GM19023 (cell line): ENCODE measurements at regions not wholly inside any gene's neighbourhood (a gene's known extent, or its start where the extent isn't known, plus 50 kb on each side); places are given as distances from the start of the nearest gene placed in this dataset.
"Not testable (repeated sequence)": the region's sequence is repeated elsewhere in the genome, so short reads cannot be mapped to it uniquely, and the experiment has no call there.

ENCODE experiments used
- ATAC-seq: cut with Tn5 transposase; IDR thresholded peaks from one replicate; pipeline ENCODE4 v1.9.1; 2021; ENCODE audit warnings: mild to moderate bottlenecking, moderate library complexity; ENCODE audit not compliant: unreplicated experiment

DNA sequence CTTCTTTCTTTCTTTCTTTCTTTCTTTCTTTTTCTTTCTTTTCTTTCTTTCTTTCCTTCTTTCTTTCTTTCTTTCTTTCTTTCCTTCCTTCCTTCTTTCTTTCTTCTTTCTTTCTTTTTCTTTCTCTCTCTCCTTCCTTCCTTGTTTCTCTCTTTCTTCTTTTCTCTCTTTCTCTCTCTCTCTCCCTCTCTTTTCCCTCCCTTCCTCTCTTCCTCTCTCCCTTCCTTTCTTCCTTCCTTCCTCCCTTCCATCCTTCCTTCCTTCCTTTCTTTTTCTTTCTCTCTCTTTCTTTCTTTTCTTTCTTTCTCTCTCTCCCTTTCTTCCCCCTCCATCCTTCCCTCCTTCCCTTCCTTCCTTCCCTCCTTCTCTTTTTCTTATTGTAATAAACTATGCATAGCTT lies 105.5 kb downstream of the ZBTB18 start:
- not testable (repeated sequence) for ATAC-seq

DNA sequence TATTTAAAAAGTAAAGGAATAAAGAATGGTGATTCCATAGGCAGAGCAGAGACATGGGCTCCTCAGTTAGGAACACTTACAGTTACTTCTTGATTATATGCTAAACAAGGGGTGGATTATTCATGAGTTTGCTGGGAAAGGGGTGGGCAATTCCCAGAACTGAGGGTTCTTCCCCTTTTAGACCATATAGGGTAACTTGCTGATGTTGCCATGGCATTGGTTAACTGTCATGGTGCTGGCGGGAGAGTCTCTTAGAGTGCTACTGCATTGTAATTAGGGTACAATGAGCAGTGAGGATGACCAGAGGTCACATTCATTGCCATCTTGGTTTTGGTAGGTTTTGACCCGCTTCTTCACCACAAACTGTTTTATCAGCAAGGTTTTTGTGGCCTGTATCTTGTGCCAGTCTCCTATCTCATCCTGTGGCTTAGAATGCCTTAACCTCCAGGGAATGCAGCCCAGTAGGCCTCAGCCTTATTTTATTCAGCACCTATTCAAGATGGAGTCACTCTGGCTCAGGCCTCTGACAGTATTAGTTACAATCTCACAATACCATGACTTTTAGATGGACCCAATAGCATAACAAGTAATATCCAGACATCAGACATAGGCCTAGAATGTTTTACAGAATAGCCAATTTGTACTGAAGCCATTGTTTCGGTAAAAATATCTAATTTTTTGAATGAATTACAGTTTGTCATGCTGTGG lies 106.8 kb downstream of the ZBTB18 start:
- ATAC-seq: no peak

DNA sequence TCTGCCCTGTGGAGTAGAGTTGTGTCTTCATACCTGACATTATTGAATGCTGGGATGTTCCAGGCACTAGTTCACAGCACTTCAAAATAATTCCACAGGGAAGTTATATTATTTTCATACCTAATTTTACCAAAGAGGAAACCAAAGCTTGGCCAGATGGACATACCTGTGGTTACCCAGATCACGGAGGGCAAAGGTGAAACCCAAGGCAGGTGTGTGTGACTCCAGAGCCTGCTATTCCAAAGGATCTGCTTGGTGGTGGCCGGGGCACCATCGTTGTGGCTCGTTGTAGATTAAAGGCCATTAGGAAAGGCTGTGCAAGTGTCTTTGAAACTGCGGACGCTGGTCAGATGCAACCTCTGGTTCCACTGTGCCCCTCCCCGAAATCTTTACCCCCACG lies 108.6 kb downstream of the ZBTB18 start:
- no peak for ATAC-seq

DNA sequence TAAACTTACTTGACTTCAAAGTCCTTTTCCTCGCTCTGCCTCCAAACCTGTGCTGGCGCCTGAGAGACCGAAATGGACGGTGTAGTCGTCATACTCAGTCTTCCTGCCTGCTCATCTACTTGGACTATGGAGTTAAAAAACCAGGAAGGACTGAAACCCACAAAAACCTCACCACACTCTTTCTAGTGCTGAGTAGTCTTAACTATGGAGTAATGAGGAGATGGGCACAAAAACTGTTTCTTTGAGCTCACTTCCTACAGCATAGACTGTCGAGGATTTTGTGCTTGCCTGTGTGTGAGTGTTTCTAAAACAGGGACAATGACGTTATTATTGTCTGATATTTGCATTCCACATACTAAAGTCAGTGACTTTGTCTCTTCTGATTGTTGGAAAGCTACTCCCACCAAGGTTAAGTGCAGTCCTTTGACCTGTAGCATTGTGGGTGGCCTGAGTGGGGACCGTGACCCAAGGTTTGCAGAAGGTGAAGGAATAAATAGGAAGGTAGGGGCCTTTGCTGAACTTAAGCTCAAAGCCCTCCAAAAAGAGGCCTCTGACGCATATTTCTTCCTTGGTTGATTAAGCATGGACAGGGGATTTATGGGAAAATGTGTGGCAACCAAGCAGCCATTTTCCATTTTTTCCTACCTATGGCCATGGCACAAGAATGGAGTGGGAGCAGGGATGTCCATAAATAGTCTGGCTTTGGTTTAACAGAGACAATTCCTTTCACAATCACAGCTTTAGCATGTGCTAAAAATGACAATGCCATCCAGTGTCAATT lies 109.6 kb downstream of the ZBTB18 start:
- no peak for ATAC-seq

DNA sequence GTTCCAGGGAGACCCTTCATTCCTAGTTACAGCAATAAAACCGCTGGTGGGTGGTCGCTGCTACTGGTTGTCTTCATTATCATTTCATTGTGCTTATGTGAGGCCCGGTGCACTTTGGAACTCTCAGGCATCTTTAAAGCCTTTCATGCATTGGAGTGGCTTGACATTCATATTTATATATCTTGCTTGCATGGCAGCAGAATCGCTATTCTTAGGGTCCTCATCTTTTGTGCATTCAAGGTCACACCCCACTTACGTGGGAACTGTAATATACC lies 110.1 kb downstream of the ZBTB18 start:
- ATAC-seq: no peak

DNA sequence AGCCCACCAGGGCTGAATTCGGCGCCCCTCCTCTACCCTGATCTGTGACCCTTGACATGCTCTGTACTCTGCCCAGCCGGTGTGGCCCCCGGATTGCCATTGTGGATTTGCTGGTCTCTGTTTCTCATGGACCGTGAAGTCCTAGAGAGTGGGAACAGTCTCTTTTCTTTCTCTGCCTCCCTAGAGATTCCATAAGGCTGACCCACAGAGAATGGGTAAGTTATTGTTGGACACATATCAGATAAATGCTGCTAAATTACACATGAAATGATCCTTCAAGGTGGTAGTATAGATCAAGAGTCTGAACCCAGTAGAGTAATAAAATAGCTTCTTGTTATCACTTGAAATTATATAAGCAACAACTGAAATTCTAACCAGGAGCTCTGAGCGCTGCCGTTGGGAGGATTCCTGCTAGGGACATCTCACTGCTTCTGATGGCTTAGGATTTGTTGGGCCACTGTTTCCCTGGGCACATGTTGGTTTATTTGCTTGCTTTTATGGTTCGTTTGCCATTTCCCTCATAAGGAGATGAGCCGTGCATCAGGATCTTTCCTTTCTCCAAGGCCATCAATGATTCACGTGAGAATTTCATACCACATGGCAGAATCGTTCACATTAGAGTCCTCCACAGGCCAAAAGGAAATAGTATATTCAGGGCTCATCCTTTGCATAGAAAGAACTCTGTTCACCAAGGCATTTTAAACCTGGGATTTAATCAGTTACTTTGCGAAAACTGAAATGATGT lies 111.9 kb downstream of the ZBTB18 start:
- no peak for ATAC-seq

DNA sequence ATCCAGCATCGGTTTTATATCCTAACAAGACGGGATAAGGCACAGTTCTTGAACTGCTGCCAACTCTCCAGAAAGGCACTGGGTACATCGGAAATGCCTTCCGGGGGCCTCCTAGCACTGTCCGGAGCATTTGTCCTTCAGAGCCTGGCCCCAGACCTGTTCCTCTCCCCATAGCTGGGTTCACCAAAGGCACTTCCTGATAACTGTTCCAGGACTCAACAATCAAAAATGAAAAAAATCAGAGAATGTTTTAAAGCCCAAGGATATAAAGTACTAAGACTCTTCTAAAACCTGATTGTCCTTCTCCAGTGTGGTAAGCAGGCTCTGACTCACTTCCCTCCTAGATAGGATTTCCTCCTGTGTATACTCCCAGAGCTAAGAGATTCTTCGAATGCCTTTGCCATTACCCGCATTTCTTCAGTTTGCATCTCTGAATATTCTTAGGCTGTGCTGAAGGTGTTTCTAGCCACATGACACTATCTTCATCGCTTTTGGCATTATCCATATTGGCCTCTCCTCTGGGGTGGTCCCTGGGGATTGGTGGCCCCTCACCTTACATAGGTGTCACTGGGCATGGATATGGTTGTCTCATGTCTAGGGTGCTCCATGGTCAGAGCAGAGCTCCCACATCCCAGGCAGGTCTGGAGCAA lies 112.9 kb downstream of the ZBTB18 start:
- ATAC-seq: no peak

DNA sequence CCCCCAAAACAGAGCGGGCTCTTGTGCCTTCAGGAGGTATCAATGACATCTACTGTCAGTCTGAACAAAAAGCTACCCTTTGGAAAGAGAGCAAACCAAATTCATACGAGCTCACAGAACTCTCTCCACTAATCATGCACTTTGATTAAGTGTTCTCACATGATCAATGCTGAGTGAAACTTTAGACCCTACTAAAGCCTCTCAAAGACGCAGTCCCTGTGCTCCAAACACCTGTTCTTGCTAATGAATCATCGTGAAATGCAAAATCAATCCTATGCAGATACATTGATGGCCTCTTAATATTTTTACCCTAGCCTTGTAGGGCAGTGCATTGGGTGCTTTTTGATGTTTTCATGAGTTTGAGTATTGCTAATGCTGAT lies 113.4 kb downstream of the ZBTB18 start:
- no peak for ATAC-seq

DNA sequence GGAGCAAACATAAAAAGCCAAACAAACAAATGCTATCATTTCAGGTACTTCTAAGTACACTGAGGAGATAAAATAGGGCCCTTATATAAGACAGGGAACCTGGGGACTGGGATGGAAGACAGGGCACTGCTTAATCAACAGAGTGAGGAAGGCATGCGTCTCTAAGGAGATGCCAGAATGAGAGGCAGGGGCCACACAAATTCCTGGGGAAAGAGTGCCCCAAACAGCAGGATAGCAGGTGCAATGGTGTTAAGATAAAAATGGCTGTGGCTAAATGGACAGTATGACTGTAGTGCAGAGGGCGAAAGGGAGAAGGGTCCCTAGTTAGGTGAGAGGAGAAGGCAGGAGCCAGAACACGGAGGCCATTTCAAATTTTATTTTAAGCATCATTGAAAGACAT lies 113.9 kb downstream of the ZBTB18 start:
- no peak for ATAC-seq

DNA sequence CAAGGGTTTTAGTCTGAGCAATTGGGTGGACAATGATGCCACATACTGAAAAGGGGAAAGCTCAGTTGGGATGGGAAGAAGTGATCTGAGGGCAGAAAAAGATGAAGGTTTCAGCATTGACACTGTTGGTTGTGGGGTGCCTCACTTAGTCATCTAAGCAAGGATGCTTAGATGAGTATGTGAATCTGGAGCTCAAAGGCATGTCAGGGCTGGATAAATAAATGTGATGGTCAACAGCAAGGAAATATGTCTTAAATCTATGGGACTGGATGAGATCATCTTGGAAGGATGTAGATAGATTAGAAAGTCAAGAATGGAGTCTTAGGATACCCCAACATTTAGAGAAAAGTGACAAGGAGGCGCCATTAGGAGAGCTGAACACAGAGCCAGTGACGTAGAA lies 114.6 kb downstream of the ZBTB18 start:
- no peak for ATAC-seq

DNA sequence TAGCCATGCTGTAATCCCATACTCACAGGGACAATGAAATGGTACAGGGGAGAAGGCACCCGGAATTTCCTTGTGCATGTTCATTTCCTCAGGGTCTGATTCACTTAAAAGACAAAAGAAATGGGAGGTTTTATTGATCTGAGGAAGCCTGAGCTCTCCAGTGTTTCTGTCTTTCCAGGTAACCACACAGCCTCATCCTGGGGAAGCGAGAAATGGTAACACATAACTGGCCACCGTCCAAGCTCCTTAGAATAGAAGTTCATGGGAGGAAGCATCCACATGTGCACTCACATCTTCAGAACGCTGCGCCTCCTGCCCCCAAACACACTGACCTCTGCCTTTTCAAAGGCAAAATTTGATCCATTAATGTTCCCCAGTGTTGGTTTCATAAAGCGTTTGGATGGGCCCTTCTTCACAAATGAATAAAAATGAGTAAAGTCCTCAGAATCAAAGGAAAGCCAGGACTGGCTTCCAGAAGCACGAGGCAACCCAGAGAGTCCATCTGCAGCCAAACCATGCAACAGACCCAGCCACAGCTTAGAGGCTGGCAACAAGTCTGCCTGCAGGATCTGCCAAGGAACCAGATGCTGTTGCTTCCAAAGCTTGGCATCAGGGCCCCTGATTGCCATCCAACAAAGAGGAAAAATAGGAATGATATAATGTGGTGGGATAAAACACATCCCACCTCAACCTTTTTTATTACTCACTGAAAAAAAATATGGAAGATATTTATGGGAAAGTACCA lies 120.3 kb downstream of the ZBTB18 start:
- no peak for ATAC-seq

DNA sequence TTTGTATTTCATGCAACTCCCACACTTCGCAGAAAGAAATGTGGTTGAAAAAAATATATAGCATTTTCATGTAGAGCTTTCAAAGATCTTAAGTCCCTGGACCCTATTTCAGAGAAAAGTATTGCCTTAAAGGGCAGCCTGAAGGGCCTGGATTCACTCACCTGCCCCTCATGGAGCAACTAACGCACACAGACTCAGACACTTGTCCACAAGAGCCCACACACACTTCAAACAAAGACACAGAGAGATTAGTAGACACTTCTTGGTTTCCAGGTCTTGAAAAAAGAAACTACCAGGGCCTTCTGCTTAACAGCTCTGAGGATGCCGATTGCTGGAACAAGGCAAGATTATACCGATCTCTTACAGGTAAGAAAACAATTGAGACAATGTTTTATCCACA lies 122.2 kb downstream of the ZBTB18 start:
- no peak for ATAC-seq

DNA sequence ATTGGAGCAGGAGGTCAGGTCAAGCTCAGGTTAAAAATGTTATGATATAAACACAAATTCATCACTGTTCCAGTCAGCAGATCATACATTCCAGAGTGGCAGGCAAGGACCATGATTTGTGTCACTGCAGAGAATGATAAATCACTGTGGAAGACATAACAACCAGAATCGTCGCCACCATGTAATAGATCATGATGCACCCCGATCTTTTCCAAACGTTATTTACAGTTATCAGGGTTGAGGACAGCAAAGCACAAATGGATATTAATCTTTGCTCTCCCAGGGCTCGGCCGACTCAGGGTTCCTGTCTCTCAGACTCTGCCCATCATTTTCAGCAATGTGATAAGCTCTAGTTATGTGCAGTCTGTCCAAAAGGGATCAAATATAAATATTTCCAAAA lies 122.7 kb downstream of the ZBTB18 start:
- no peak for ATAC-seq

DNA sequence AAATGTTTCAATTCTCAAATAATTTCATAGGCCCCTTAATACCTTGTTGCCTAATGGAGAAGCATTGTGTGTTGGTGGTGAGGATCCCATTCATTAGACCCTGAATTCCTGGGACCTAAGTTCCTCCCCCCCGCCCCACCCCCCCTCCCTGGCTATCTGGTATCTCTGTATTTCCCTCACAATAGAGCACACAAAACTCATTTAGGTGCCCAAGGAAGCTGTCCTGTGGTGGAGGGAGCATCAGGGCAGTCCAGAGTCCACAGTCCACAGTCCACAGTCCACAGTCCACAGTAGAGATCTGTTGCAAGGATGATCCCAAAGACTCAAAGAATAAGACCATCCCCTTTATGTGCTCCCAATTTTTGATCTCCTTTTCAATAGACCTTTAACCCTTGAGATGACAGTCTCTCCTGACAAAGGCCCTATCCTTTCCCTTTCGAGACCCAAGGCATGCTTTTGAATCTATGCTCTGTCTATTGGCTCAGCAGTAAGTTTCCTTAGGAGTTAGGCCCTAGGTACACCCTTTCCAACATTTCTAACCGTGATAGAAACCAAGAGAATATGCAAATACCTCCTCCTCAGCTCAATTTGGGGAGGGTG lies 123.9 kb downstream of the ZBTB18 start:
- ATAC-seq: no peak

DNA sequence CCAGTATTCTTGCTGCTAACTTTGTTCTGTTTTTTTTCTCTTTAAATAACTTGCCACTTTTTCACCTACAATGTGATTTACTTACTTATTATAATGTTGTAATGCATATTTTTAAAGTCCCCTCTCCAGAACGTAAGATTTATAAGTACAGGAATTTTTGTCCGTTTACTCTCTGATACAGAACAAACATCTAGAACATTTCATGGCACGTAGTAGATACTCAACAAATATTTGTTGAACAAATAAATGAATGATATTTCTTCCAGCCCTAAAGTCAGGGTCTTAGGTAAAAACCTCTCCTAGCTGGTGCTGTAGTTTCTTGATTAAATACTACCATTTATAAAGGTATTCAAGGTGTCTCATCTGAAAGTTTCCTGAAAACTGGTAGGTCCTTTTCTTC lies 125.1 kb downstream of the ZBTB18 start:
- no peak for ATAC-seq

DNA sequence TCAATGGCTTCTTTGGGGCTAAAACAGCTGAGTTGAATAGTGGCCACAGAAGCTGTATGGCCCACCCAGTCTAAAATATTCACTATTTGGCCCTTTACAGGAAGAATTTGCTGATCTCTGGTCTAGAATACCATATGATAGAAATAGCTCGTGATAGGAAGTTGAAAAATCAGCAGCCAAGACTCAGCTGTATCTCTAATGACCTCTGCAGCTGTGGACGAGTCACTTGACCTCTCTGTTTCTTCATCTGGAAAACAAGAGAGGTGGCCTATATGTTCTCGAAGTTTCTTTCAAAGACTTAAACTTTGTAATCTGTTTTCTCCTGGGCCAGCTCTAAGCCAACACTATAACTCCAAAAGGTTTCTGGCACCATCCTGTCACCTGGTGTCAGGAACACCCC lies 129.2 kb downstream of the ZBTB18 start:
- no peak for ATAC-seq

DNA sequence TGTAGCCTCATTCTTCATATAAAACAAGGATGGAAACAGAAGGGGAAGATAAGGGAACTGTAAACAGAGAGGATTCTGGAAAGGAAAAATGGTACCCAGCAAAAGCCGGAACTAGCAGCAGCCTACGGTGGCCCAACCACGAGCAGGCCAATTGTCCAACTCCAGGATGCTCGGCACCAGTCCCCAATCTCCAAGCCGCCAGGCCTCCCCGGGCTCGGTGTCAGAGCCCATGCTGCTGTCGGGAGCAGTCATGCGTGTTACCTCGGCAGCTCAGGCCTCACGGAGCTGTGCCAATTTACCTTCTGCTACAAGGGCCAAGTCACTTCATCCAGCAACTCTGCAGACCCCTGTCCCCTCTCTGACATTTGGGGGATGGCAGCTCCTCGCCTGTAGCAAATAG lies 130.8 kb downstream of the ZBTB18 start:
- ATAC-seq: no peak

DNA sequence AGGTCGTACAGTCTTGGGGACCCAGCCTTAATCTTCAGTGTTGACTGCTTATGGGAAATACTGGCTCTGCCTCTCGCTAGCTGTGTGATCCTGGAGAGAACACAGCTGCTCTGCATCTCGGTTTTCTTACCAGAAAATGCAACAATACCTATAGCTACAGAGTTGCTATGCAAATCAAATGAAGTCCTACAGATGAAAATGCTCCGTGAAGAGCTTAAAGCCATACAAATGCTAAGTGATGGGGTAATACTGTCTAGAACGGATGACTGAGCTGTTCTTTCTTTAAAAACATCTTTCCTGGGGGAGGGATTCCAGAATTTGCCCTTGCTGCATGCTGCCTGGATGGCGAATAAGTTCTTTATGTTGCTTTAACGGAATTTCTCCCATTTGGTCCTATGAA lies 132.0 kb downstream of the ZBTB18 start:
- no peak for ATAC-seq

DNA sequence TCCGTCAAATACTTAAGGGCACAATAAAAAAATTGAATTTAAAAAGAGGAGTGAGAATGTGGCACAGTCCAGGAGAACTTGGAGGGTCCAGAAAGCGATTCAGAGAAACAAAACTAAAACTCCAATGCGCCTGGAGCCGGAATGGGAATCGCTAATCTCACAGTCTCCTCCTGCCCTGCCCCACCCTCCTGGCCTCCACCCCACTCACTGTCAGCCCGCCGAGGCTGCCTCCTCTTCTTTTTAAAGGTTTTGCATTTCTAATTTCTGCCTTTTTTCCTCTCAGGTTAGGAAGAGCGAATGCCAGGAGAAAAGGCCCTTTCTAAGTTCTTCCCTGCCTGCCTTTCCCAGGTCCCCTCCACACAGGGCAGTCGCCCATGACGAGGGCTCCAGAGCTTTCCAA lies 135.3 kb downstream of the ZBTB18 start:
- ATAC-seq: no peak

DNA sequence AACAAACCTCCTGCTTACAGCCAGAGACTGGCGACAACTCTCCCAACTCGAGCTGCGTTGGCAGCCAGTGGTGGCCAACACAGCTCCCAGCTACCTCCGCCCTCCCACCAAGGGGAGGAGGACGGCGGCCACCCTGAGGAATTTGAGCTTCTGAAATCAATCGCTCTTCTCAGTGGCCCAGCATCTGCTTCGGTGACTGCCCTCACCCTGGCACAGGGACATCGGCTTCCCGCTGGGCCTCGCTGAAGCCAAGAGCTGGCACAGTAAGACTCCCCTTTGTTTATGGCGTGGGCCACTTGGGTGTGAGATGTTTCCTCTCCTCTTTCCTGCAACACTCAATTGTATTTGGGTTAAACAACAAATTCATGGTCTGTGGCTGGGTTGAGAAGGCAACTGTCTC lies 136.2 kb downstream of the ZBTB18 start:
- no peak for ATAC-seq

DNA sequence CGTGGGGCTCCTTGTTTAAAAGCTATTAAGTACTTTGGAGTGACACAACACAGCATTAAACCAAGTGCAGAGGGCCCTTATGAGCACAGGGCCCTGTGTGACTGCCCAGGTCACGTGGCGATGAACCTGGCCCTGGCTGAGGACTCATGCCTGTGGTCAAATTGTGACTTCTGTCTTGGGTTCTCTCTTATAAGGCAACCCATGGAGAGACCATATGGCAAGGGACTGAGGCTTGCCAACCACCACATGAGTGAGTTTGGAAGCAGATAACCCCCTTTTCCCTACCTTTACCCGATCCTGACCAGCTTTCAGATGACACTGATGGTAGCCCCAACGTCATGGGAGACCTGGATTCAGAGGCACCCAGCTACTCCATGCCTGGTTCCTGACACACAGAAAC lies 140.5 kb downstream of the ZBTB18 start:
- ATAC-seq: no peak
